ENCODE measurements at regions not wholly inside any gene's neighbourhood (a gene's known extent, or its start where the extent isn't known, plus 50 kb on each side); places are given as distances from the start of the nearest gene placed in this dataset.

DNA sequence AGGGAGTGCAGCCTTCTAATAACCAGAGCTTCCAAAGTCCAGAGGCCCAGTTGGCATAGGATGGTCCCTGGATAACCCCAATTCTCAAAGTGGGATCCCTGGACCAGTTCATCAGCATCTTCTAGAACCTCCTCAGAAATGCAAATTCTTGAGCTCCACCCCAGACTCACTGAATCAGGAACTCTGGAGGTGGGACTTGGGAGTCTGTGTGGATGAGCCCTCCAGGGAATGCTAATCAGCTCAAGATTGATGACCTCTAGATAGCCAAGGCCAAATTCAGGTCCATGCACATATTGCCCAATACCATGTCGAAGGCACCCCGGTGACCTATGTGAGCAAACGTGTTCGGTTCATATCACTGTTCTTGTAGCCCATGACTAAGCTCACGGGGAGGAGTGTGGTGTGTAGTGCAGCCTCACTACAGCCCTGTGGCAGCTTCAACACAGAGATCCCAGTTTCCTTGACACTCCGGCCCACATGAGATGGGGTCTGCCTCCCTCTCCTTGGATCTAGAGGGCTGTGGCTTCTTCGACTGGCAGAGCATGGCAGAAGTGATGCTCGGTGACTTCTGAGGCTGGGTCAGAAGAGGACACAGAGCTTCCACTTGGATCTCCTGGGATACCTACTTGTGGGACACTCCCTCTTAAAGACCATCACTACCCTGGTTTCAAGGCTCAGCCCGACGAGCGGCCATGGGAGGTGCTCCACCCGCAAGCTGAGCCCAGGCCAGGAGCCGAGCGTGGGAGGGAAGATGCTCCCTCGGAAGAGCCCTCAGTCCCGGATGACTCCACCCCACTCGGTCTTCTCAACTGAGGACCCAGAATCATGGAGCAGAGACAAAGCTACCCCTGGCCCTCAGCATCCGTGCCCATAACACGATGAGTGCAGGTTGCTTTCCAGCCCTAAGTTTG is 151.1 kb upstream of the CST7 start:
- no peak for DNase-seq
- intact Hi-C loops (cut with DNase I; ENCODE audit: low total_unique reads), result no loop called here
- H3K36me3 ChIP-seq, result no peaks in the 10 kb centered on the region
- no peaks in the 10 kb centered on the region for H3K9me3 ChIP-seq
- in situ Hi-C loops (cut with MboI; ENCODE audit: low pct_ligation_motif_present in 1 of 4, low pct_unique_long_range_greater_than_20kb in 1 of 4, low sequenced_read_pairs in 3 of 4), result loop anchor here in 1 of 4 donors (25.0 kb wide), 1 partner anchor 114 kb away; no protein-coding TSS in a partner anchor
- no peak overlapping the region for H3K27ac ChIP-seq
- no peak overlapping the region for H3K4me3 ChIP-seq
- no peaks in the 10 kb centered on the region for H3K27me3 ChIP-seq
- no peak for TF ChIP-seq POLR2AphosphoS5 (IDR thresholded peaks at IDR 0.05)
- TF ChIP-seq CTCF (IDR thresholded peaks at IDR 0.05), result no peak
- TF ChIP-seq EP300 (IDR thresholded peaks at IDR 0.05; ENCODE audit: low read depth), result no peak
- TF ChIP-seq POLR2A (IDR thresholded peaks at IDR 0.05), result no peak
- 93% methylated on average over 18 of the region's 19 CpGs; no CpG with 5 or more reads in 1 of the 2 donors for WGBS, 2 donors (ENCODE audit: low coverage in 1 of 2)
- no peaks in the 10 kb centered on the region for H3K4me1 ChIP-seq

GRCh38 chr20:24798930-24799705 is 150.0 kb upstream of the CST7 start:
- Histone ChIP-seq H3K4me1 (no peaks in the 10 kb centered on the region), H3K36me3 (no peaks in the 10 kb centered on the region), H3K27ac (no peak overlapping the region), H3K27me3 (no peaks in the 10 kb centered on the region), H3K4me3 (no peak overlapping the region), H3K9me3 (no peaks in the 10 kb centered on the region)
- in situ Hi-C loops (cut with MboI; ENCODE audit: low pct_ligation_motif_present in 1 of 4, low pct_unique_long_range_greater_than_20kb in 1 of 4, low sequenced_read_pairs in 3 of 4) (loop anchor here in 1 of 4 donors (25.0 kb wide), 1 partner anchor 113 kb away; no protein-coding TSS in a partner anchor), intact Hi-C loops (cut with DNase I; ENCODE audit: low total_unique reads) (no loop called here)
- no peak for TF ChIP-seq POLR2A (IDR thresholded peaks at IDR 0.05)
- no peak for TF ChIP-seq EP300 (IDR thresholded peaks at IDR 0.05; ENCODE audit: low read depth)
- TF ChIP-seq CTCF (IDR thresholded peaks at IDR 0.05), result no peak
- TF ChIP-seq POLR2AphosphoS5 (IDR thresholded peaks at IDR 0.05), result no peak
- 83 to 100% methylated on average over 1 to 13 of the region's 13 CpGs for WGBS, 2 donors (ENCODE audit: low coverage in 1 of 2)
- DNase-seq, result no peak

- WGBS, 2 donors (ENCODE audit: low coverage in 1 of 2), result 80 to 82% methylated on average over 1 to 11 of the region's 12 CpGs
- no peak overlapping the region for H3K27ac ChIP-seq
- H3K4me1 ChIP-seq, result no peaks in the 10 kb centered on the region
- no peak overlapping the region for H3K4me3 ChIP-seq
- H3K9me3 ChIP-seq, result no peaks in the 10 kb centered on the region
- DNase-seq, result no peak
- intact Hi-C loops (cut with DNase I; ENCODE audit: low total_unique reads), result no loop called here
- TF ChIP-seq EP300 (IDR thresholded peaks at IDR 0.05; ENCODE audit: low read depth) (no peak), POLR2A (IDR thresholded peaks at IDR 0.05) (no peak), POLR2AphosphoS5 (IDR thresholded peaks at IDR 0.05) (no peak), CTCF (IDR thresholded peaks at IDR 0.05) (no peak)
- no peaks in the 10 kb centered on the region for H3K27me3 ChIP-seq
- H3K36me3 ChIP-seq, result no peaks in the 10 kb centered on the region
- in situ Hi-C loops (cut with MboI; ENCODE audit: low pct_ligation_motif_present in 1 of 4, low pct_unique_long_range_greater_than_20kb in 1 of 4, low sequenced_read_pairs in 3 of 4), result loop anchor here in 1 of 4 donors (25.0 kb wide), 1 partner anchor 112 kb away; no protein-coding TSS in a partner anchor
Measured at GRCh38 chr20:24799971-24800580, 149.0 kb upstream of the CST7 start.

Data from transverse colon (tissue), 4 donors.